H1 (cell line): ENCODE measurements at regions not wholly inside any gene's neighbourhood (a gene's known extent, or its start where the extent isn't known, plus 50 kb on each side); places are given as distances from the start of the nearest gene placed in this dataset.

ENCODE experiments used
- CTCF ChIA-PET: fragments of 300-600 bp; sonication (Branson Sonifier 250); formaldehyde crosslinking; loops from one replicate; lab custom pipeline; 2021; ENCODE audit not compliant: partially characterized antibody; lab: Charles Lee
- POLR2A ChIA-PET: fragments of 300-600 bp; sonication (Branson Sonifier 250); formaldehyde crosslinking; loops from one replicate; lab custom pipeline; 2021; ENCODE audit warnings: inconsistent platforms; ENCODE audit not compliant: partially characterized antibody; lab: Charles Lee
- DNase-seq, 2 experiments: peaks; one replicate each; pipeline versions ENCODE4 v3.0.0 to v3.0.0-alpha.2; 2010 to 2022; ENCODE audit warnings: low spot score in 2 of 2, low read depth in 1 of 2, mixed read lengths in 1 of 2
- FAIRE-seq: peaks from 2 replicates; lab custom pipeline; 2011; peaks lifted over from hg19 to GRCh38; lab: Jason Lieb, UNC
- H2AFZ ChIP-seq: 2 replicates; pipeline ENCODE4 v1.8.1; 2012; ENCODE audit warnings: low read length, inconsistent platforms
- H2AK5ac ChIP-seq: 2 replicates; pipeline ENCODE4 v1.6.1; 2013; ENCODE audit warnings: low read depth, low read length
- H2BK120ac ChIP-seq: replicated peaks from 2 replicates; pipeline ENCODE3; 2013; ENCODE audit warnings: low read depth, low read length, inconsistent platforms
- H2BK12ac ChIP-seq: 2 replicates; pipeline ENCODE4 v1.6.1; 2013; ENCODE audit warnings: low read depth, low read length
- H2BK15ac ChIP-seq: 2 replicates; pipeline ENCODE4 v1.6.1; 2013; ENCODE audit warnings: low read length
- H2BK20ac ChIP-seq: 2 replicates; pipeline ENCODE4 v1.6.1; 2013; ENCODE audit warnings: low read length
- H2BK5ac ChIP-seq: 2 replicates; pipeline ENCODE4 v1.6.1; 2013; ENCODE audit warnings: low read depth, low read length
- H3K14ac ChIP-seq: 2 replicates; pipeline ENCODE4 v1.6.1; 2013; ENCODE audit warnings: inconsistent platforms; ENCODE audit not compliant: insufficient read length
- H3K18ac ChIP-seq: 2 replicates; pipeline ENCODE4 v1.6.1; 2013; ENCODE audit warnings: low read length; ENCODE audit errors: extremely low read depth
- H3K23ac ChIP-seq: 2 replicates; pipeline ENCODE4 v1.6.1; 2013; ENCODE audit warnings: inconsistent platforms; ENCODE audit not compliant: insufficient read length
- H3K23me2 ChIP-seq: 2 replicates; pipeline ENCODE4 v1.6.1; 2013; ENCODE audit warnings: low read depth, low read length
- H3K27ac ChIP-seq: 2 replicates; pipeline ENCODE4 v1.6.1; 2011; ENCODE audit warnings: low read depth, low read length, inconsistent platforms
- H3K27me3 ChIP-seq, 4 experiments: replicated peaks in 1 of 4; 1 replicate in 1 of 4; 2 replicates in 3 of 4; pipeline versions ENCODE4 v1.6.1 to v1.8.1; 2011 to 2013; ENCODE audit warnings: low read length in 3 of 4, mild to moderate bottlenecking in 3 of 4, inconsistent platforms in 2 of 4, mixed read lengths in 2 of 4, moderate library complexity in 1 of 4; ENCODE audit not compliant: control insufficient read depth in 3 of 4, insufficient read depth in 3 of 4; ENCODE audit errors: extremely low read depth in 1 of 4
- H3K36me3 ChIP-seq, 4 experiments: 2 replicates each; pipeline versions ENCODE4 v1.6.1 to v1.8.1; 2011 to 2013; ENCODE audit warnings: mild to moderate bottlenecking in 4 of 4, low read length in 3 of 4, moderate library complexity in 2 of 4, control low read depth in 1 of 4, inconsistent platforms in 1 of 4; ENCODE audit not compliant: insufficient read depth in 4 of 4, control insufficient read depth in 2 of 4
- H3K4ac ChIP-seq: replicated peaks from 2 replicates; pipeline ENCODE3; 2013; ENCODE audit warnings: low read length, low read depth, mixed read lengths, inconsistent platforms; ENCODE audit not compliant: insufficient read length
- H3K4me1 ChIP-seq, 4 experiments: replicated peaks in 1 of 4; 1 replicate in 1 of 4; 2 replicates in 3 of 4; pipeline versions ENCODE4 v1.6.1 to v1.8.1; 2011 to 2013; ENCODE audit warnings: low read length in 3 of 4, inconsistent platforms in 2 of 4, mixed read lengths in 1 of 4; ENCODE audit not compliant: insufficient read depth in 4 of 4, control insufficient read depth in 3 of 4
- H3K4me2 ChIP-seq, 2 experiments: 2 replicates each; pipeline versions ENCODE4 v1.6.1 to v1.8.1; 2011 to 2013; ENCODE audit warnings: low read depth in 2 of 2, low read length in 2 of 2, control low read depth in 1 of 2, inconsistent platforms in 1 of 2, mild to moderate bottlenecking in 1 of 2; ENCODE audit not compliant: insufficient read depth in 1 of 2
- H3K4me3 ChIP-seq, 4 experiments: fragments of 200-600, 300-600 bp in 1 of 4; sonication (generic), shearing (Covaris generic), sonication (Bioruptor Twin) in 1 of 4; 2 replicates each; pipeline versions ENCODE4 v1.5.1 to v1.8.1; 2011 to 2016; ENCODE audit warnings: low read length in 4 of 4, low read depth in 3 of 4, control low read depth in 2 of 4, inconsistent platforms in 2 of 4, mild to moderate bottlenecking in 2 of 4, mixed read lengths in 1 of 4, moderate library complexity in 1 of 4; ENCODE audit not compliant: insufficient read depth in 2 of 4; ENCODE audit errors: extremely low read depth in 1 of 4
- H3K56ac ChIP-seq: replicated peaks from 2 replicates; pipeline ENCODE3; 2013; ENCODE audit warnings: low read depth, mild to moderate bottlenecking, mixed read lengths, low read length, inconsistent platforms; ENCODE audit not compliant: insufficient read length
- H3K79me1 ChIP-seq: 2 replicates; pipeline ENCODE4 v1.6.1; 2013; ENCODE audit warnings: low read depth, low read length, control low read depth
- H3K79me2 ChIP-seq, 2 experiments: 2 replicates each; pipeline versions ENCODE4 v1.6.1 to v1.8.1; 2012 to 2013; ENCODE audit warnings: low read length in 2 of 2, mild to moderate bottlenecking in 2 of 2, inconsistent platforms in 1 of 2; ENCODE audit not compliant: insufficient read depth in 2 of 2, control insufficient read depth in 1 of 2
- H3K9ac ChIP-seq, 4 experiments: replicated peaks in 1 of 4; 1 replicate in 1 of 4; 2 replicates in 3 of 4; pipeline versions ENCODE4 v1.6.1 to v1.8.1; 2011 to 2013; ENCODE audit warnings: low read depth in 3 of 4, low read length in 3 of 4, control low read depth in 2 of 4, mild to moderate bottlenecking in 2 of 4, moderate library complexity in 2 of 4, inconsistent platforms in 1 of 4; ENCODE audit errors: extremely low read depth in 1 of 4
- H3K9me3 ChIP-seq, 2 experiments: 2 replicates each; pipeline versions ENCODE4 v1.6.1 to v1.8.1; 2012 to 2013; ENCODE audit warnings: mild to moderate bottlenecking in 2 of 2, moderate library complexity in 2 of 2, control low read depth in 1 of 2, inconsistent platforms in 1 of 2, low read depth in 1 of 2, low read length in 1 of 2, mixed read lengths in 1 of 2; ENCODE audit not compliant: insufficient read depth in 2 of 2
- H4K20me1 ChIP-seq, 2 experiments: replicated peaks in 1 of 2; 2 replicates each; pipeline versions ENCODE3 to v1.8.1; 2011 to 2013; ENCODE audit warnings: inconsistent platforms in 2 of 2, low read length in 2 of 2, mild to moderate bottlenecking in 1 of 2; ENCODE audit not compliant: insufficient read depth in 2 of 2, control insufficient read depth in 1 of 2
- H4K5ac ChIP-seq: 2 replicates; pipeline ENCODE4 v1.6.1; 2013; ENCODE audit warnings: low read length, low read depth, mixed read lengths, inconsistent platforms; ENCODE audit not compliant: insufficient read length
- H4K8ac ChIP-seq: 2 replicates; pipeline ENCODE4 v1.8.0; 2013; ENCODE audit warnings: mild to moderate bottlenecking, moderate library complexity, low read length, inconsistent platforms; ENCODE audit not compliant: insufficient read depth; ENCODE audit errors: extremely low read depth
- H4K91ac ChIP-seq: replicated peaks from 2 replicates; pipeline ENCODE3; 2013; ENCODE audit warnings: low read length, mixed read lengths, inconsistent platforms; ENCODE audit not compliant: insufficient read length
- BRCA1 ChIP-seq: IDR thresholded peaks from 2 replicates; pipeline ENCODE4 v1.6.1; 2012; ENCODE audit warnings: low read depth, low read length, improper control_type of control experiment
- CEBPB ChIP-seq: IDR thresholded peaks from 2 replicates; pipeline ENCODE4 v1.6.1; 2012; ENCODE audit warnings: low read depth, low read length
- E2F6 ChIP-seq: IDR thresholded peaks from 2 replicates; pipeline ENCODE4 v1.6.1; 2012; ENCODE audit warnings: inconsistent platforms
- HDAC2 ChIP-seq, 2 experiments: fragments of 300-600 bp in 1 of 2; sonication (generic) in 1 of 2; IDR thresholded peaks; 2 replicates each; pipeline ENCODE4 v1.6.1; 2011 to 2012; ENCODE audit warnings: low read depth in 2 of 2, low read length in 2 of 2, mild to moderate bottlenecking in 2 of 2, moderate library complexity in 2 of 2, borderline replicate concordance in 1 of 2, inconsistent platforms in 1 of 2
- POU5F1 ChIP-seq: IDR thresholded peaks from 2 replicates; pipeline ENCODE4 v1.6.1; 2011; ENCODE audit warnings: low read depth, mild to moderate bottlenecking, low read length, moderate library complexity
- SIX5 ChIP-seq: IDR thresholded peaks from 2 replicates; pipeline ENCODE4 v1.6.1; 2011; ENCODE audit warnings: mild to moderate bottlenecking, low read depth, low read length
- SRF ChIP-seq: IDR thresholded peaks from 2 replicates; pipeline ENCODE4 v1.6.1; 2011; ENCODE audit warnings: mild to moderate bottlenecking, low read depth, low read length, moderate library complexity
- TCF12 ChIP-seq: IDR thresholded peaks from 2 replicates; pipeline ENCODE4 v1.6.1; 2011; ENCODE audit warnings: low read depth, mild to moderate bottlenecking, low read length
- WGBS, 2 experiments: shearing (Covaris generic) in 1 of 2; methylation state at CpG; one replicate each; pipeline versions ENCODE4 v1.1.6 to v1.1.7; 2013 to 2015; ENCODE audit warnings: low lambda C conversion rate in 2 of 2, mixed read lengths in 2 of 2, inconsistent platforms in 1 of 2, low coverage in 1 of 2, missing lambda C conversion rate in 1 of 2; ENCODE audit not compliant: insufficient replicate concordance in 2 of 2, insufficient coverage in 1 of 2, insufficient read length in 1 of 2; ENCODE audit errors: extremely low coverage in 1 of 2, missing lambda C conversion rate in 1 of 2; 5-methylcytosine and 5-hydroxymethylcytosine counted together

GRCh38 chr18:43686709-43687108, 409.4 kb upstream of the SYT4 start:
- 88% methylated on average over 1 of the region's 1 CpG; no CpG with 5 or more reads in 1 of the 2 experiments for WGBS, 2 experiments
- Histone ChIP-seq H2BK20ac (no peak overlapping the region), H3K27me3 (no peaks in the 10 kb centered on the region), H3K56ac (no peak overlapping the region), H3K14ac (no peak overlapping the region), H4K91ac (no peak overlapping the region), H3K79me2 (no peaks in the 10 kb centered on the region), H3K9me3 (peaks cover 0 to 5% of the 10 kb centered on the region in 2 experiments; a peak in 2 of 4 replicates), H3K23me2 (no peaks in the 10 kb centered on the region), H2BK5ac (no peak overlapping the region), H3K4ac (no peak overlapping the region), H3K4me2 (no peak overlapping the region), H3K4me3 (no peak overlapping the region), H2BK120ac (no peak overlapping the region), H4K5ac (no peak overlapping the region), H3K27ac (no peak overlapping the region), H3K18ac (no peak overlapping the region), H3K4me1 (peaks cover 0 to 4% (median under 1%) of the 10 kb centered on the region in 4 experiments; a peak in 2 of 7 replicates), H2BK12ac (no peak overlapping the region), H2AFZ (no peak overlapping the region), H2BK15ac (no peak overlapping the region), H3K36me3 (no peaks in the 10 kb centered on the region), H3K79me1 (no peaks in the 10 kb centered on the region), H4K8ac (no peak overlapping the region), H3K23ac (no peak overlapping the region), H3K9ac (no peak overlapping the region), H4K20me1 (no peaks in the 10 kb centered on the region), H2AK5ac (no peak overlapping the region)
- TF ChIP-seq SIX5 (no peak), TCF12 (no peak), E2F6 (no peak), CEBPB (no peak), HDAC2 (IDR thresholded peaks at IDR 0.05; ENCODE audit: borderline replicate concordance in 1 of 2, low read depth in 2 of 2, low read length in 2 of 2) (no peak), BRCA1 (no peak), SRF (no peak), POU5F1 (no peak)
- ChIA-PET CTCF (no interaction called here), POLR2A (no interaction called here)
- FAIRE-seq: no peak
- DNase-seq: no peak
